ENCODE measurements at regions not wholly inside any gene's neighbourhood (a gene's known extent, or its start where the extent isn't known, plus 50 kb on each side); places are given as distances from the start of the nearest gene placed in this dataset.

DNA sequence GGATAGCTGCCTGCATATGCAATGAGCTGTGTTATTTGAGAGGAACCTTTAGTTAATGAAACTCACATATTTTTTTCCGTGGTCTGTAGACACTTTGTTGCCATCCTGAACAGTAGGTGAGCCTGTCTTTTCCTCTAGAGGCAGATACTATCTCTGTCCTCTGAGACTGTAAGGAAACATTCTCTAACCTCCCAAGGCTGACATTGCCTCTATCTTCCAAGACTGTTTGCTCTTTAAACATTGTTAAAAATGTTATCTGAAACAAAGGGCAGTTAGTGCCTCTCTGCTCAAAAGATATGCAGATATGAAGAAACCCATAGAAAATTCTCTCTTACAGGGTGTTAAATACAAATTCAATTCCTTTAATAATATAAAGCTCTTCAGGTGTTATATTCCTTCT lies 963.8 kb upstream of the CNTN5 start:
- H3K9me2 ChIP-seq (ENCODE audit: low read depth, low read length) = no peaks in the 10 kb centered on the region
- H2AFZ ChIP-seq (ENCODE audit: low read length) = no peak overlapping the region
- H3K4me1 ChIP-seq (ENCODE audit: insufficient read depth, low read length, severe bottlenecking) = no peaks in the 10 kb centered on the region
- no peaks in the 10 kb centered on the region for H3K79me2 ChIP-seq (ENCODE audit: insufficient read depth, low read length)
- TF ChIP-seq, protein P1, sequence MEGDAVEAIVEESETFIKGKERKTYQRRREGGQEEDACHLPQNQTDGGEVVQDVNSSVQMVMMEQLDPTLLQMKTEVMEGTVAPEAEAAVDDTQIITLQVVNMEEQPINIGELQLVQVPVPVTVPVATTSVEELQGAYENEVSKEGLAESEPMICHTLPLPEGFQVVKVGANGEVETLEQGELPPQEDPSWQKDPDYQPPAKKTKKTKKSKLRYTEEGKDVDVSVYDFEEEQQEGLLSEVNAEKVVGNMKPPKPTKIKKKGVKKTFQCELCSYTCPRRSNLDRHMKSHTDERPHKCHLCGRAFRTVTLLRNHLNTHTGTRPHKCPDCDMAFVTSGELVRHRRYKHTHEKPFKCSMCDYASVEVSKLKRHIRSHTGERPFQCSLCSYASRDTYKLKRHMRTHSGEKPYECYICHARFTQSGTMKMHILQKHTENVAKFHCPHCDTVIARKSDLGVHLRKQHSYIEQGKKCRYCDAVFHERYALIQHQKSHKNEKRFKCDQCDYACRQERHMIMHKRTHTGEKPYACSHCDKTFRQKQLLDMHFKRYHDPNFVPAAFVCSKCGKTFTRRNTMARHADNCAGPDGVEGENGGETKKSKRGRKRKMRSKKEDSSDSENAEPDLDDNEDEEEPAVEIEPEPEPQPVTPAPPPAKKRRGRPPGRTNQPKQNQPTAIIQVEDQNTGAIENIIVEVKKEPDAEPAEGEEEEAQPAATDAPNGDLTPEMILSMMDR (IDR thresholded peaks at IDR 0.05; ENCODE audit: low read length) = no peak
- no peak for TF ChIP-seq EZH2 (IDR thresholded peaks at IDR 0.05; ENCODE audit: borderline replicate concordance, low read length)
- no peak overlapping the region for H3K4me2 ChIP-seq (ENCODE audit: low read length)
- no peak overlapping the region for H3K4me3 ChIP-seq (ENCODE audit: low read depth, low read length, poor library complexity, severe bottlenecking)
- no peak overlapping the region for H3K9ac ChIP-seq (ENCODE audit: low read length)
- no peaks in the 10 kb centered on the region for H3F3A ChIP-seq (ENCODE audit: insufficient read depth, low read length)
- no peaks in the 10 kb centered on the region for H3K36me3 ChIP-seq (ENCODE audit: insufficient read depth, low read length)
- no peaks in the 10 kb centered on the region for H3K27me3 ChIP-seq (ENCODE audit: insufficient read depth, low read length)
- no peak overlapping the region for H3K27ac ChIP-seq (ENCODE audit: low read depth, low read length, poor library complexity, severe bottlenecking)
- no peaks in the 10 kb centered on the region for H4K20me1 ChIP-seq (ENCODE audit: insufficient read depth, low read length)
- H3K9me3 ChIP-seq (ENCODE audit: low read length) = no peaks in the 10 kb centered on the region

DNA sequence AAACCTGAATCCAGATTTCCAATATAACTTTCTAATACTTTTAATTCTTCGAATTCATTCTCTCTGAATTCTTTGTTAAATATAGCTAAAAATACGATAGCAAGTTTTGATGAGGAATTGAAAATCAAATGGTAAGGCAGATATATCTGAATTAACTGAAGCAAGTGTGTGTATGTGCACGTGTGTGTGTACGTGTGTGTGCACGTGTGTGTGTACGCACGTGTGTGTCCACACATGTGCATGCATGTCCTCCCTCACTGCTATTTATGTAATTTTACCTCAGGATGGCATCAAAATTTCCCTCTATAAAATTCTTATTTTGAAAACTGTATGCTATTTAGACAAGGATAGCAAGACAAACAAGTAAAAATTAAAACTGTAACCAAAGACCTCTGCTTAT lies 961.3 kb upstream of the CNTN5 start:
- no peak overlapping the region for H3K4me2 ChIP-seq (ENCODE audit: low read length)
- no peak overlapping the region for H3K27ac ChIP-seq (ENCODE audit: low read depth, low read length, poor library complexity, severe bottlenecking)
- TF ChIP-seq EZH2 (IDR thresholded peaks at IDR 0.05; ENCODE audit: borderline replicate concordance, low read length) = no peak
- TF ChIP-seq, protein P1 (IDR thresholded peaks at IDR 0.05; ENCODE audit: low read length) = no peak
- H3K79me2 ChIP-seq (ENCODE audit: insufficient read depth, low read length) = no peaks in the 10 kb centered on the region
- H3K36me3 ChIP-seq (ENCODE audit: insufficient read depth, low read length) = no peaks in the 10 kb centered on the region
- no peaks in the 10 kb centered on the region for H3F3A ChIP-seq (ENCODE audit: insufficient read depth, low read length)
- H3K4me3 ChIP-seq (ENCODE audit: low read depth, low read length, poor library complexity, severe bottlenecking) = no peak overlapping the region
- no peak overlapping the region for H2AFZ ChIP-seq (ENCODE audit: low read length)
- no peaks in the 10 kb centered on the region for H3K27me3 ChIP-seq (ENCODE audit: insufficient read depth, low read length)
- H3K9ac ChIP-seq (ENCODE audit: low read length) = no peak overlapping the region
- H3K9me2 ChIP-seq (ENCODE audit: low read depth, low read length) = no peaks in the 10 kb centered on the region
- no peaks in the 10 kb centered on the region for H3K4me1 ChIP-seq (ENCODE audit: insufficient read depth, low read length, severe bottlenecking)
- no peaks in the 10 kb centered on the region for H3K9me3 ChIP-seq (ENCODE audit: low read length)
- H4K20me1 ChIP-seq (ENCODE audit: insufficient read depth, low read length) = no peaks in the 10 kb centered on the region

DNA sequence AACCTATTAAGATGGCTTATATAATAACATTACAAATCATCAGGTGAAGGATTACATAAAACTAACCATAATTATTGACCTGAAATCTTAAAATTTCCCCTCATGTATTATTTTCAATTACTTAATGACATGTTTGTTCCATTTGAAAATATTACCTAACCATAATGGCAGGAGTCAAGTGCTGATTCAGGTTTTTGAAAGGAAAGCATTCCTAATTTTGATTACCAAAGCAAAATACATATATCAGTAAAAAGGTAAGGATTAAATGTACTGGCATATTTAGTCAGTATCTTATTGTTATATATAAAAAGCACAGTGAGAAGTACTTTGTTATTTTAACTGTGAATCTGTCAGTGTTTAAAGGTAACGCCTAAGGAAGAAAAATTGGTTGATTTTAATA lies 960.0 kb upstream of the CNTN5 start:
- H3K27ac ChIP-seq (ENCODE audit: low read depth, low read length, poor library complexity, severe bottlenecking) = no peak overlapping the region
- no peak overlapping the region for H3K4me2 ChIP-seq (ENCODE audit: low read length)
- H3K4me3 ChIP-seq (ENCODE audit: low read depth, low read length, poor library complexity, severe bottlenecking) = no peak overlapping the region
- no peaks in the 10 kb centered on the region for H3K79me2 ChIP-seq (ENCODE audit: insufficient read depth, low read length)
- no peak overlapping the region for H2AFZ ChIP-seq (ENCODE audit: low read length)
- H3K9ac ChIP-seq (ENCODE audit: low read length) = no peak overlapping the region
- TF ChIP-seq, protein P1 (IDR thresholded peaks at IDR 0.05; ENCODE audit: low read length) = no peak
- TF ChIP-seq EZH2 (IDR thresholded peaks at IDR 0.05; ENCODE audit: borderline replicate concordance, low read length) = no peak
- no peaks in the 10 kb centered on the region for H4K20me1 ChIP-seq (ENCODE audit: insufficient read depth, low read length)
- no peaks in the 10 kb centered on the region for H3K4me1 ChIP-seq (ENCODE audit: insufficient read depth, low read length, severe bottlenecking)
- H3K9me3 ChIP-seq (ENCODE audit: low read length) = no peaks in the 10 kb centered on the region
- H3K36me3 ChIP-seq (ENCODE audit: insufficient read depth, low read length) = no peaks in the 10 kb centered on the region
- no peaks in the 10 kb centered on the region for H3K27me3 ChIP-seq (ENCODE audit: insufficient read depth, low read length)
- H3F3A ChIP-seq (ENCODE audit: insufficient read depth, low read length) = no peaks in the 10 kb centered on the region
- H3K9me2 ChIP-seq (ENCODE audit: low read depth, low read length) = no peaks in the 10 kb centered on the region
